GM04503 (cell line): ENCODE measurements at regions not wholly inside any gene's neighbourhood (a gene's known extent, or its start where the extent isn't known, plus 50 kb on each side); places are given as distances from the start of the nearest gene placed in this dataset.
A peak's percentile ranks its signal among the peaks of the same experiment; 100 is the strongest.
"Not testable (repeated sequence)": the region's sequence is repeated elsewhere in the genome, so short reads cannot be mapped to it uniquely, and the experiment has no call there.

ENCODE experiments used
- DNase-seq: peaks from one replicate; pipeline ENCODE4 v3.0.0-alpha.2; 2012; ENCODE audit warnings: low read depth

DNA sequence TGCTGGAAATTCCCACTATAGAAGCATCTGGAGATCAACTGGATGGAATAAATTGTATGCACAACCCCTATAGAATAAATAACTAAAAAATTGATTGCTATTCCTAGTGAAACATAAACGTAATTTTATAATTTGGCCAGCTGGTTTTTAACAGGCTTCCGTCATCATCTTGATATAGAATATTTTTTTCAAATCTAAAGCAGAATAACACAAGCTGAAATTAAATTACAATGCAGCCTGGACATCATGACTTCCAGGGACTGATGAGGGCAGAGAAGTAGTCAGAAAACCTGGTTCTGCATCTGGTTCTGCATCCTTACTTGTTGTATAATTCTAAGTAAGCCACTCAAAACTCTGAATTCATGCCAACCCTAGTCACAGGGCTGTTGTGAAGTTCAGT, 146.1 kb downstream of the MEX3B start:
- DNase-seq, result no peak

GRCh38 chr15:81899024-81899423, 146.8 kb downstream of the MEX3B start:
- DNase-seq, result no peak

- DNase-seq, result peak; percentile 17
These were observed 148.7 kb downstream of the MEX3B start for GRCh38 chr15:81897057-81897677.

DNA sequence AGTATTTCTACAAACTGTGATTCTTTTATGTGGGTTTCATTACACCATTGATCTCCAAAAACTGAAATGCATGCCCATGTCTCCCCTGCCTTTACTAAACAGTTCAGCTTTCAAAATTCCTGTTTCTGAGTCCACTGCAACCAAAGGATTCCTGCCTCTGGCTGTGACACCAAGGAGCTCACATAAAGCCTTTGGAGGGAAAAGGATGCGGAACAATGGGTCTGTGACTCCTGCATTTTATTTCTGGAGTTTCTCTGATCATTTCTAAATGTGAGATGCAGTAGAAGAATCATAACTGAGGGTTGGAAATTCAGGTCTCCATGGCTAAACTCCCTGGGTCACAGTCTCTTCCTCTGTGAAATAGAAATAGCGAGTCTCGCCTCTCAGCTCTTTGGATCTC, 149.5 kb downstream of the MEX3B start:
- DNase-seq, result no peak

DNA sequence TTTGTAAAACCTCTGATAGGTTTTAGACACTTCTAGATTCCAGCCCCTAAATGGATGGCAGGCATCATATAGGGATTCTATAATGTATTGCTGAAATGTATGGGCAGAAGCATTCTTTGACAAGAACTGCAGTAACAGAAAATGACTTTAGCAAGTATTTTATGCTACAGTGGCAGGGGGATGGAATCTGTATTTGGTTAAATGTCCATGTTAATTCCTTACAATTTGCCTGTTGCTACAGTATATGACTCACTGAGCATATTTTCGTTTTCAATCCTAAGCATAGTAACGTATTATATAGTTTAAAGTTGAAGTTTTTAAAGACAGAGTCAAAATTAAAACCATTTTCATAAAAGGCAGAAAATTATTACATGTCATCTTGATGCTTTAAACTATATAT, 150.1 kb downstream of the MEX3B start:
- DNase-seq, result no peak

GRCh38 chr15:81894061-81894460, 151.8 kb downstream of the MEX3B start:
- no peak for DNase-seq

- no peak for DNase-seq
These were observed 152.5 kb downstream of the MEX3B start for GRCh38 chr15:81893182-81893835.

DNA sequence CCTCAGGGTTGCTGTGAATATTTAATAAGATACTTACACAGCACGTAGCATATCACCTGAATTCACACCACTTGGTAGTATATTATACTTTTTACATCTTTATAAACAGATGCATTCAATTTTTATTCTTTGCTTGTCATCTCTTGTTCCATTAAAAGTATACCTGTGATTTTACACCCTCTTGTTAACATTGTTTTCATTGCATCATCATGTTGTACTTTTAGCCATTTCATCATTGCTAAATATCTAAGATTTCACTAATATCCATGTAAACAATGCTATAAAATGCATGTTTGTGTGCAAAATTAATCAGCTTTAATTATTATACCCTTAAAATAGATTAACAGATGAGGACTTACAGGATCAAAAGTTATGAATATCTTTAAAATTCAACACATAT, 155.3 kb downstream of the MEX3B start:
- no peak for DNase-seq

DNA sequence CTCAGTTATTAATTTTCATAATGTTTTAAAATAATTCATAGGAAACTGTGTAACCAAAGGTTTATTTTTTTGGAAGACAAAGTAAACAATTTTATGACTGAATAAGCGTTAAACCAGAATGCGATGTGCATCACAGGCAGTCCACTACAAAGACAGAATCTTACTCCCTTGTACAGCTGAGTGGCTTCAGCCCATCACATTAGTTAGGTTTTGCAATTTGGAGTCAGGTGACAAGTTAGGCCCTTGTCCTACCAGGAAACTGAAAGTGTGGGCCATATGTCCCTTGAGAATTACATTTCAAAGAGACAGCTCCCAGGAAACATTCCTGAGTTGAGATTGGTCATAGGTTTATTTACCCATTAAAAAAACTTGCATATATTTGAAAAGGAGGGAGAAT, 156.3 kb downstream of the MEX3B start:
- DNase-seq, result no peak

DNA sequence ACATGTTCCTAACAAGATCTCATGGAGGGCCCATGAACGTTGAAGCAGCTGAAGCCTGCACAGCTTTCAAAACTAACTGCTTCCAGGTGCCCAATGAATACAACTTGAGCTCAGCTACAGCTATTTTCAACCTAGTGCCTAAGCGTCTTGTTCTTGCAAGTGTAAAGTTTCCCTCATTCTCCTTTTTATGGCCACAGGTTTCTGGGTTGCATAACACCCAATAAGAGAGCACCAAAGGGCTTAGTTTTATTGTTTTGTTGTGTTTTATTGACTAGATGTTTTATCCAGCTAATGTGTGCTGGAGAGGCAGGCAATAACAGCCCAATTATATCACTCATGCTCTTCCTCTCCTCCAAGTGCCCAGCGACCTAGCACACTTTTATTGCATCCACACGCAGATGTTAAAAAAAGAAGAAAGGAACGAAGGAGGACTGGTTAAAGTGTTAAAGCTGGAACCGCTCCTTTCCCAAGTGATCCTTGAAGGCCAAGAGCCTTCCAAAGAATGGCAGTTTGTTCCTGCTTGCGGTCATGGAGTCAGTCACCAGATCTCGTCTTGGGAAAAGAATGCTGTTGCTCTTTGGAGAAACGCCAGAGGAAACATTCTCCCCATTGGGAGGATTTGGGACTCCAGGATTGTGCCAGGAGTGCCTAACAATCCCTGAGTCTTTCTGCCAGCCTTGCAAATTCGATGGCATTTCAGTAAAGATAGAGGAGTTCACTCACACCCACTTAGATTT, 156.9 kb downstream of the MEX3B start:
- peak; percentile 38 for DNase-seq

DNA sequence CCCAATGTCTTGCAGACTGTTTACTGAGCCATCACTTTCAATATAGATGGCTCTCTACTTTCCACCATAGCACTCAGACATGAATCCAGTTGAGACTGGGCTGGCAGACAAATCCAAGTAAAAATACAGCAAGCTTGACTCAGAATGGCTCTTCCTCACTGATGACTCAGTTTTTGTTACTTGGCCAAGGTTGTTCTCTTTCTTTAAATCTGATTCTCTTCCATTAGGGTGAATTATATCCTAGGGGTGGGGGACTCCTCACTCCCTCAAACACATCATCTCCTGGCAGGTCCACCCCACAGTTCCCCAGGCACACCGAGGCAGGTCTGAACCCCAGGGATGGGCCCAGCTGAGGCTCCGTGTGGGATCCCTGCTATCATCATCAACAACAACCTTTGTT, 157.9 kb downstream of the MEX3B start:
- peak; percentile 27 for DNase-seq

GRCh38 chr15:81887188-81887587, 158.6 kb downstream of the MEX3B start:
- not testable (repeated sequence) for DNase-seq

- DNase-seq, result no peak
These were observed 159.2 kb downstream of the MEX3B start for GRCh38 chr15:81886591-81886990.

DNA sequence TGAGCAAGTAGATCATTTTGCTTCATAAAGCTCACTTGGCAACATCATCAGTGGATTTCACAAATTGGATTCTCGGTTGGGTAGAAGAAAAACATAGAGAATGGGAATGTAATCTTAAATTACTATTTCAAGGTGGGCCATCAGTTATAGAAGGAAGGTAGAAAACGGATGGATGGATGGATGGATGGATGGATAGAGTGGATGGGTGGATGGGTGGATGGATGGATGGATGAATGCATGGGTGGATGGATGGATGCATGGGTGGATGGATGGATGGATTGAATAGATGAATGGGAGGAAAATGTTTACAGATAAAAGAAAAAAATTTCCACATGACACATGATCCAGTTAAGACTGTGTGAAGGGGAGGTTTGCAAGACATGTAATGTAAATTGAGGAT, 159.7 kb downstream of the MEX3B start:
- no peak for DNase-seq

GRCh38 chr15:81885135-81885534, 160.7 kb downstream of the MEX3B start:
- no peak for DNase-seq

DNA sequence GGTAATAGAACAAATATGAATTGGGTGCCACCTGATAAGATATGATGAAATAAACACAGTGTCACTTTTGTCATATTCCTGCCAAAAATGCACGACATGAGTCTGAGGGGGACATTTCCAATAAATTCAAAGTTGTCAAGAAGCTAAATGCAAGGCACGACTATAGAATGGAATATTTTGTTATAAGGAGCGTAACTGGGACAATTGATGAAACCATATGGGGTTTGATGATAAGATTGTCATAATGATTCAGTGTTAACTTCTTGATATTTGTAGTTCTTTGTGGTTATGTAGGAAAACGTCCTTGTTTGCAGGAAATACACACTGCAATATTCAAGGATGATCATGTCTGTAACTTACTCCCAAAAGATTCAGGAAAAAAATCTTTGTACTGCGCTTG, 163.3 kb downstream of the MEX3B start:
- no peak for DNase-seq

- DNase-seq, result no peak
These were observed 165.0 kb downstream of the MEX3B start for GRCh38 chr15:81880833-81881232.

- DNase-seq, result no peak
These were observed 165.5 kb downstream of the MEX3B start for GRCh38 chr15:81880314-81880713.

DNA sequence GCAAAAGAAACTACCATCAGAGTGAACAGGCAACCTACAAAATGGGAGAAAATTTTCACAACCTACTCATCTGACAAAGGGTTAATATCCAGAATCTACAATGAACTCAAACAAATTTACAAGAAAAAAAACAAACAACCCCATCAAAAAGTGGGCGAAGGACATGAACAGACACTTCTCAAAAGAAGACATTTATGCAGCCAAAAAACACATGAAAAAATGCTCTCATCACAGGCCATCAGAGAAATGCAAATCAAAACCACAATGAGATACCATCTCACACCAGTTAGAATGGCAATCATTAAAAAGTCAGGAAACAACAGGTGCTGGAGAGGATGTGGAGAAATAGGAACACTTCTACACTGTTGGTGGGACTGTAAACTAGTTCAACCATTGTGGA, 170.1 kb downstream of the MEX3B start:
- DNase-seq, result not testable (repeated sequence)

- DNase-seq, result not testable (repeated sequence)
These were observed 175.1 kb downstream of the MEX3B start for GRCh38 chr15:81870746-81871106.

- not testable (repeated sequence) for DNase-seq
These were observed 175.6 kb downstream of the MEX3B start for GRCh38 chr15:81870062-81870745.

- no peak for DNase-seq
These were observed 176.5 kb downstream of the MEX3B start for GRCh38 chr15:81869161-81869954.
